A549 (cell line): ENCODE measurements at regions not wholly inside any gene's neighbourhood (a gene's known extent, or its start where the extent isn't known, plus 50 kb on each side); places are given as distances from the start of the nearest gene placed in this dataset.

Experiments
- CEBPB ChIP-seq, 2 experiments: fragments of >200 bp in 1 of 2; sonication (Bioruptor Twin) in 1 of 2; formaldehyde crosslinking in 1 of 2; IDR thresholded peaks; 2 replicates each; pipeline ENCODE4 v1.6.1; 2012 to 2016
- CTCF ChIP-seq: fragments of >200 bp; sonication (Bioruptor Twin); formaldehyde crosslinking; IDR thresholded peaks from 3 replicates; pipeline ENCODE4 v1.5.1; 2016
- EHF ChIP-seq: fragments of 250-450 bp; sonication (Bioruptor Pico); IDR thresholded peaks from 2 replicates; pipeline ENCODE4 v1.5.0; 2020; ENCODE audit warnings: mild to moderate bottlenecking
- EP300 ChIP-seq, 2 experiments: fragments of >200 bp; sonication (Bioruptor Twin); formaldehyde crosslinking; IDR thresholded peaks; 2 replicates in 1 of 2; 3 replicates in 1 of 2; pipeline ENCODE4 v1.6.1; 2016 to 2017
- MYC ChIP-seq: IDR thresholded peaks from 2 replicates; pipeline ENCODE4 v1.6.1; 2012; ENCODE audit warnings: mild to moderate bottlenecking, inconsistent platforms, low read length, improper control_type of control experiment, borderline replicate concordance
- RARB ChIP-seq: fragments of 250-450 bp; sonication (Bioruptor Pico); IDR thresholded peaks from 2 replicates; pipeline ENCODE4 v1.8.0; 2021; ENCODE audit warnings: mild to moderate bottlenecking, moderate library complexity

GRCh38 chr17:13953841-13954240 is 115.5 kb upstream of the COX10 start:
- TF ChIP-seq CEBPB (IDR thresholded peaks at IDR 0.05) (no peak), EP300 (IDR thresholded peaks at IDR 0.05) (no peak), CTCF (no peak), EHF (no peak), MYC (no peak), RARB (CRISPR knock-in tag) (no peak)
